HepG2 (cell line): ENCODE measurements at regions not wholly inside any gene's neighbourhood (a gene's known extent, or its start where the extent isn't known, plus 50 kb on each side); places are given as distances from the start of the nearest gene placed in this dataset.

Experiments used
- ARHGAP35 ChIP-seq: sonication (generic); formaldehyde crosslinking; IDR thresholded peaks from 2 replicates; pipeline ENCODE4 v1.9.0; 2022; ENCODE audit warnings: mild to moderate bottlenecking, inconsistent platforms, moderate library complexity, missing genetic modification reagents, borderline replicate concordance
- BCLAF1 ChIP-seq: fragments of 450-650 bp; IDR thresholded peaks from 2 replicates; pipeline ENCODE4 v1.6.1; 2017; ENCODE audit warnings: mild to moderate bottlenecking
- DBP ChIP-seq: sonication (generic); formaldehyde crosslinking; IDR thresholded peaks from 2 replicates; pipeline ENCODE4 v1.4.0; 2020; ENCODE audit warnings: missing genetic modification reagents; ENCODE audit errors: not compliant biosample characterization
- FOXP1 ChIP-seq, 2 experiments: fragments of 450-650 bp in 1 of 2; IDR thresholded peaks; 2 replicates each; pipeline ENCODE4 v1.6.1; 2017 to 2018; ENCODE audit warnings: antibody characterized with exemption in 1 of 2
- GTF2F1 ChIP-seq: fragments of 150-350 bp; IDR thresholded peaks from 2 replicates; pipeline ENCODE4 v1.6.1; 2014; ENCODE audit warnings: low read length
- IKZF1 ChIP-seq: fragments of 450-650 bp; IDR thresholded peaks from 2 replicates; pipeline ENCODE4 v1.7.1; 2016
- IKZF4 ChIP-seq: sonication (generic); formaldehyde crosslinking; IDR thresholded peaks from 2 replicates; pipeline ENCODE4 v1.5.1; 2020; ENCODE audit warnings: borderline replicate concordance, mild to moderate bottlenecking, low read depth, missing genetic modification reagents; ENCODE audit errors: not compliant biosample characterization
- MEIS2 ChIP-seq: sonication (generic); formaldehyde crosslinking; IDR thresholded peaks from 2 replicates; pipeline ENCODE4 v1.9.0; 2021; ENCODE audit warnings: mild to moderate bottlenecking, missing genetic modification reagents
- NFRKB ChIP-seq: fragments of 450-650 bp; IDR thresholded peaks from 2 replicates; pipeline ENCODE4 v1.6.1; 2017
- NKX3-1 ChIP-seq: sonication (generic); formaldehyde crosslinking; IDR thresholded peaks from 2 replicates; pipeline ENCODE4 v1.5.0; 2020; ENCODE audit warnings: missing genetic modification reagents
- POLR2A ChIP-seq, 2 experiments: IDR thresholded peaks; 2 replicates each; pipeline ENCODE4 v1.6.1; 2011; ENCODE audit warnings: low read depth in 2 of 2, low read length in 2 of 2, mild to moderate bottlenecking in 1 of 2, moderate library complexity in 1 of 2; ENCODE audit not compliant: insufficient read depth in 1 of 2
- SMC3 ChIP-seq: IDR thresholded peaks from 2 replicates; pipeline ENCODE4 v1.6.1; 2011; ENCODE audit warnings: low read length, improper control_type of control experiment
- TBP ChIP-seq: sonication (generic); formaldehyde crosslinking; IDR thresholded peaks from 2 replicates; pipeline ENCODE4 v1.5.0; 2020; ENCODE audit warnings: missing genetic modification reagents
- TEAD2 ChIP-seq: sonication (generic); formaldehyde crosslinking; IDR thresholded peaks from 2 replicates; pipeline ENCODE4 v1.9.0; 2021; ENCODE audit warnings: missing genetic modification reagents
- U2AF1 ChIP-seq: fragments of 200-400 bp; formaldehyde crosslinking; optimal IDR thresholded peaks from 2 replicates; pipeline ENCODE3; 2017; ENCODE audit warnings: mild to moderate bottlenecking, low read depth, low read length
- ZBTB33 ChIP-seq: sonication (generic); formaldehyde crosslinking; IDR thresholded peaks from 2 replicates; pipeline ENCODE4 v1.4.0; 2020; ENCODE audit warnings: missing genetic modification reagents
- ZNF224 ChIP-seq: sonication (generic); formaldehyde crosslinking; IDR thresholded peaks from 2 replicates; pipeline ENCODE4 v1.5.0; 2020; ENCODE audit warnings: mild to moderate bottlenecking, missing genetic modification reagents
- ZNF281 ChIP-seq: sonication (generic); formaldehyde crosslinking; IDR thresholded peaks from 2 replicates; pipeline ENCODE4 v1.4.0; 2020; ENCODE audit warnings: missing genetic modification reagents, borderline replicate concordance
- ZNF430 ChIP-seq: sonication (generic); formaldehyde crosslinking; IDR thresholded peaks from 2 replicates; pipeline ENCODE4 v1.9.0; 2021; ENCODE audit warnings: mild to moderate bottlenecking, missing genetic modification reagents
- ZNF570 ChIP-seq: sonication (generic); formaldehyde crosslinking; IDR thresholded peaks from 2 replicates; pipeline ENCODE4 v1.4.0; 2020; ENCODE audit warnings: mild to moderate bottlenecking, missing genetic modification reagents, borderline replicate concordance
- ZNF841 ChIP-seq: sonication (generic); formaldehyde crosslinking; IDR thresholded peaks from 2 replicates; pipeline ENCODE4 v1.8.1; 2023; ENCODE audit warnings: missing genetic modification reagents, borderline replicate concordance
- ZNF878 ChIP-seq: sonication (generic); formaldehyde crosslinking; IDR thresholded peaks from 2 replicates; pipeline ENCODE4 v1.8.1; 2023; ENCODE audit warnings: mild to moderate bottlenecking, missing genetic modification reagents, moderate library complexity

- no peak for TF ChIP-seq ZNF570 (CRISPR knock-in tag)
- no peak for TF ChIP-seq ZNF224 (CRISPR knock-in tag)
- TF ChIP-seq ARHGAP35: no peak
- TF ChIP-seq ZNF281 (CRISPR knock-in tag): peak; percentile 55; the same call in 1 of the 2 replicates
- TF ChIP-seq SMC3: no peak; the same call in 1 of the 2 replicates
- TF ChIP-seq NFRKB: no peak
- TF ChIP-seq MEIS2 (CRISPR knock-in tag): peak; percentile 56; the same call in 1 of the 2 replicates
- TF ChIP-seq ZNF878 (CRISPR knock-in tag): peak; percentile 74; the same call in 1 of the 2 replicates
- peak in 1 of 2 experiments; percentile 9; a peak in 1 of 4 replicates for TF ChIP-seq POLR2A (IDR thresholded peaks at IDR 0.05; ENCODE audit: insufficient read depth in 1 of 2, low read depth in 2 of 2, low read length in 2 of 2)
- TF ChIP-seq BCLAF1: no peak
- no peak for TF ChIP-seq TEAD2 (CRISPR knock-in tag)
- no peak; the same call in none of the 2 replicates for TF ChIP-seq NKX3-1 (CRISPR knock-in tag)
- TF ChIP-seq IKZF1: no peak
- peak; percentile 92 for TF ChIP-seq FOXP1 (IDR thresholded peaks at IDR 0.05)
- TF ChIP-seq FOXP1 (CRISPR knock-in tag; IDR thresholded peaks at IDR 0.05): peak; percentile 97
- TF ChIP-seq U2AF1: no peak
- TF ChIP-seq GTF2F1: no peak
- 0 out of 2 replicates have a peak, but pooled peaks have one; percentile 14 for TF ChIP-seq ZNF430
- TF ChIP-seq DBP (CRISPR knock-in tag): no peak
- no peak for TF ChIP-seq ZNF841
- TF ChIP-seq IKZF4 (CRISPR knock-in tag): no peak
- no peak for TF ChIP-seq TBP (CRISPR knock-in tag)
- no peak for TF ChIP-seq ZBTB33 (CRISPR knock-in tag)
Observed at GRCh38 chr15:53454843-53455721, 304.4 kb downstream of the WDR72 start (continued).
